Esophagus squamous epithelium (tissue), 5 donors: ENCODE measurements at regions not wholly inside any gene's neighbourhood (a gene's known extent, or its start where the extent isn't known, plus 50 kb on each side); places are given as distances from the start of the nearest gene placed in this dataset.

Source experiments
- DNase-seq: peaks from one replicate; lab custom pipeline; 2025; lab: John Stamatoyannopoulos, UW
- H3K27ac ChIP-seq, 4 donors: fragments of 200-600 bp; sonication (generic); one replicate each; pipeline ENCODE4 v1.5.1; 2016 to 2019; ENCODE audit warnings: mild to moderate bottlenecking in 1 of 4
- H3K27me3 ChIP-seq, 4 donors: fragments of 200-600 bp; sonication (generic); 1 replicate in 3 of 4; 2 replicates in 1 of 4; pipeline versions ENCODE4 v1.5.1 to v1.6.0; 2017 to 2021; ENCODE audit warnings: antibody characterized with exemption in 1 of 4
- H3K36me3 ChIP-seq, 3 donors: fragments of 200-600 bp; sonication (generic); one replicate each; pipeline ENCODE4 v1.5.1; 2016 to 2019
- H3K4me1 ChIP-seq, 3 donors: fragments of 200-600 bp; sonication (generic); one replicate each; pipeline ENCODE4 v1.5.1; 2017 to 2019
- H3K4me3 ChIP-seq, 4 donors: fragments of 200-600 bp; sonication (generic); 1 replicate in 3 of 4; 2 replicates in 1 of 4; pipeline ENCODE4 v1.5.1; 2016 to 2019; ENCODE audit warnings: mild to moderate bottlenecking in 2 of 4, moderate library complexity in 1 of 4
- H3K9me3 ChIP-seq, 3 donors: fragments of 200-600 bp; sonication (generic); one replicate each; pipeline ENCODE4 v1.5.1; 2016 to 2019
- CTCF ChIP-seq, 6 experiments: fragments of 450-650 bp in 4 of 6; fragments of 200-600 bp in 2 of 6; sonication (generic) in 2 of 6; IDR thresholded peaks; one replicate each; pipeline ENCODE4 v1.5.1; 2016 to 2019; ENCODE audit warnings: antibody characterized with exemption in 6 of 6, mild to moderate bottlenecking in 4 of 6, moderate library complexity in 4 of 6
- POLR2A ChIP-seq, 4 donors: fragments of 450-650 bp; IDR thresholded peaks; one replicate each; pipeline ENCODE4 v1.6.1; 2017; ENCODE audit warnings: antibody characterized with exemption in 4 of 4, mild to moderate bottlenecking in 4 of 4, moderate library complexity in 3 of 4
- WGBS, 2 donors: methylation state at CpG; one replicate each; pipeline ENCODE4 v1.1.5; 2018; 5-methylcytosine and 5-hydroxymethylcytosine counted together
- intact Hi-C: fragments of 100-400 bp; cut with DNase I; formaldehyde crosslinking; loops from one replicate; pipeline ENCODE4 v1.15.0; 2022
- donor health status: DM: yes; HTN: yes; CAD: no.

GRCh38 chr7:128152721-128153120 is 88.4 kb upstream of the LEP start:
- H3K27me3 ChIP-seq: peaks cover 0 to 54% (median 0%) of the 10 kb centered on the region in 4 donors
- no peak for DNase-seq
- H3K4me1 ChIP-seq: no peaks in the 10 kb centered on the region
- H3K36me3 ChIP-seq: no peaks in the 10 kb centered on the region
- no peak for TF ChIP-seq POLR2A (IDR thresholded peaks at IDR 0.05)
- TF ChIP-seq CTCF (IDR thresholded peaks at IDR 0.05): no peak
- 82 to 88% methylated on average over 6 of the region's 6 CpGs for WGBS, 2 donors
- H3K4me3 ChIP-seq: no peak overlapping the region
- intact Hi-C loops: no loop called here
- H3K9me3 ChIP-seq: no peaks in the 10 kb centered on the region
- no peak overlapping the region for H3K27ac ChIP-seq

- no peak for DNase-seq
- intact Hi-C loops: no loop called here
- Histone ChIP-seq H3K27me3 (peaks cover 0 to 54% (median 0%) of the 10 kb centered on the region in 4 donors), H3K9me3 (no peaks in the 10 kb centered on the region), H3K36me3 (no peaks in the 10 kb centered on the region), H3K27ac (no peak overlapping the region), H3K4me1 (no peaks in the 10 kb centered on the region), H3K4me3 (no peak overlapping the region)
- TF ChIP-seq POLR2A (IDR thresholded peaks at IDR 0.05) (no peak), CTCF (IDR thresholded peaks at IDR 0.05) (no peak)
- 69 to 78% methylated on average over 4 to 6 of the region's 6 CpGs for WGBS, 2 donors
Observed at GRCh38 chr7:128153436-128153835, 87.6 kb upstream of the LEP start.

GRCh38 chr7:128154504-128154903 is 86.6 kb upstream of the LEP start:
- TF ChIP-seq CTCF (IDR thresholded peaks at IDR 0.05): no peak
- TF ChIP-seq POLR2A (IDR thresholded peaks at IDR 0.05): no peak
- H3K9me3 ChIP-seq: no peaks in the 10 kb centered on the region
- intact Hi-C loops: no loop called here
- H3K36me3 ChIP-seq: no peaks in the 10 kb centered on the region
- H3K27me3 ChIP-seq: peaks cover 0 to 54% (median 0%) of the 10 kb centered on the region in 4 donors
- no peaks in the 10 kb centered on the region for H3K4me1 ChIP-seq
- H3K27ac ChIP-seq: no peak overlapping the region
- no peak for DNase-seq
- H3K4me3 ChIP-seq: no peak overlapping the region
- WGBS, 2 donors: 70 to 83% methylated on average over 1 of the region's 1 CpG

GRCh38 chr7:128155100-128155740 is 85.9 kb upstream of the LEP start:
- Histone ChIP-seq H3K4me1 (no peaks in the 10 kb centered on the region), H3K4me3 (no peak overlapping the region), H3K36me3 (no peaks in the 10 kb centered on the region), H3K9me3 (no peaks in the 10 kb centered on the region), H3K27ac (no peak overlapping the region), H3K27me3 (peaks cover 0 to 54% (median 0%) of the 10 kb centered on the region in 4 donors)
- no peak for TF ChIP-seq CTCF (IDR thresholded peaks at IDR 0.05)
- TF ChIP-seq POLR2A (IDR thresholded peaks at IDR 0.05): no peak
- DNase-seq: no peak
- 58 to 66% methylated on average over 12 of the region's 12 CpGs for WGBS, 2 donors
- intact Hi-C loops: no loop called here

GRCh38 chr7:128157906-128158305 is 83.2 kb upstream of the LEP start:
- no peaks in the 10 kb centered on the region for H3K4me1 ChIP-seq
- peaks cover 0 to 62% (median 0%) of the 10 kb centered on the region in 4 donors for H3K27me3 ChIP-seq
- H3K27ac ChIP-seq: no peak overlapping the region
- TF ChIP-seq POLR2A (IDR thresholded peaks at IDR 0.05) (no peak), CTCF (IDR thresholded peaks at IDR 0.05) (no peak)
- intact Hi-C loops: no loop called here
- no peaks in the 10 kb centered on the region for H3K36me3 ChIP-seq
- no peak overlapping the region for H3K4me3 ChIP-seq
- no peak for DNase-seq
- 81 to 90% methylated on average over 5 to 7 of the region's 7 CpGs for WGBS, 2 donors
- no peaks in the 10 kb centered on the region for H3K9me3 ChIP-seq
